Right lobe of liver (tissue), 4 donors: ENCODE measurements at regions not wholly inside any gene's neighbourhood (a gene's known extent, or its start where the extent isn't known, plus 50 kb on each side); places are given as distances from the start of the nearest gene placed in this dataset.

Experiments
- CTCF ChIP-seq, 4 donors: fragments of 200-600 bp in 3 of 4; fragments of 450-650 bp in 1 of 4; IDR thresholded peaks; one replicate each; pipeline versions ENCODE4 v1.5.1 to v1.8.0; 2016 to 2022; ENCODE audit warnings: antibody characterized with exemption in 4 of 4, mild to moderate bottlenecking in 2 of 4
- POLR2A ChIP-seq: fragments of 450-650 bp; IDR thresholded peaks from one replicate; pipeline ENCODE4 v1.6.1; 2017; ENCODE audit warnings: antibody characterized with exemption, mild to moderate bottlenecking
- donor health status: DM: no; HTN: no; CAD: no.
- donor health status: DM: no; HTN: no; CAD: no.
- donor health status: DM: no; HTN: yes; CAD: no.

- TF ChIP-seq CTCF (IDR thresholded peaks at IDR 0.05) (no peak), POLR2A (no peak)
These were observed 105.7 kb upstream of the MCTP2 start for GRCh38 chr15:94125698-94126097.
